Hepatocyte (in vitro differentiated cells): ENCODE measurements at regions not wholly inside any gene's neighbourhood (a gene's known extent, or its start where the extent isn't known, plus 50 kb on each side); places are given as distances from the start of the nearest gene placed in this dataset.

ENCODE experiments used
- DNase-seq: peaks from one replicate; pipeline ENCODE4 v3.0.0-alpha.2; 2016; ENCODE audit warnings: low spot score
- H2AFZ ChIP-seq: fragments of 200-600 bp; sonication (generic); 2 replicates; pipeline ENCODE4 v1.6.0; 2016; ENCODE audit warnings: antibody characterized with exemption, mild to moderate bottlenecking
- H3K27ac ChIP-seq: fragments of 200-600 bp; sonication (generic); 2 replicates; pipeline ENCODE4 v1.5.1; 2016; ENCODE audit warnings: mild to moderate bottlenecking
- H3K27me3 ChIP-seq: fragments of 200-600 bp; sonication (generic); 2 replicates; pipeline ENCODE4 v1.6.1; 2016
- H3K36me3 ChIP-seq: fragments of 200-600 bp; sonication (generic); replicated peaks from 2 replicates; pipeline ENCODE4 v1.5.1; 2016; ENCODE audit warnings: low read depth; ENCODE audit not compliant: insufficient read depth
- H3K4me1 ChIP-seq: fragments of 200-600 bp; sonication (generic); 2 replicates; pipeline ENCODE4 v1.5.1; 2016; ENCODE audit warnings: mild to moderate bottlenecking, moderate library complexity; ENCODE audit not compliant: insufficient read depth
- H3K4me2 ChIP-seq: fragments of 200-600 bp; sonication (generic); 2 replicates; pipeline ENCODE4 v1.6.0; 2016
- H3K4me3 ChIP-seq: fragments of 200-600 bp; sonication (generic); 2 replicates; pipeline ENCODE4 v1.5.1; 2016; ENCODE audit warnings: mild to moderate bottlenecking
- H3K79me2 ChIP-seq: fragments of 200-600 bp; sonication (generic); 2 replicates; pipeline ENCODE4 v1.6.0; 2017; ENCODE audit warnings: mild to moderate bottlenecking
- H3K9me2 ChIP-seq: fragments of 200-600 bp; sonication (generic); replicated peaks from 2 replicates; pipeline ENCODE4 v1.6.0; 2017; ENCODE audit warnings: mild to moderate bottlenecking; ENCODE audit not compliant: insufficient read depth
- H3K9me3 ChIP-seq: fragments of 200-600 bp; sonication (generic); 2 replicates; pipeline ENCODE4 v1.5.1; 2016; ENCODE audit warnings: low read depth, mild to moderate bottlenecking
- H4K20me1 ChIP-seq: fragments of 200-600 bp; sonication (generic); 2 replicates; pipeline ENCODE4 v1.6.0; 2016; ENCODE audit warnings: mild to moderate bottlenecking; ENCODE audit not compliant: insufficient read depth, poor library complexity, severe bottlenecking
- EZH2 ChIP-seq: fragments of 200-600 bp; sonication (generic); IDR thresholded peaks from 2 replicates; pipeline ENCODE4 v1.6.1; 2016; ENCODE audit warnings: antibody characterized with exemption, mild to moderate bottlenecking, borderline replicate concordance
- EZH2phosphoT487 ChIP-seq: fragments of 200-600 bp; sonication (generic); IDR thresholded peaks from one replicate; pipeline ENCODE4 v1.6.1; 2018; ENCODE audit warnings: antibody characterized with exemption, mild to moderate bottlenecking, low read depth, moderate library complexity; ENCODE audit not compliant: unreplicated experiment, severe bottlenecking
- WGBS: methylation state at CpG from one replicate; pipeline ENCODE4 v1.1.6; 2016; ENCODE audit warnings: low lambda C conversion rate; ENCODE audit errors: missing lambda C conversion rate; 5-methylcytosine and 5-hydroxymethylcytosine counted together
- TF ChIP-seq, protein P1 (sequence below): fragments of 200-600 bp; sonication (generic); IDR thresholded peaks from 2 replicates; pipeline ENCODE4 v1.5.1; 2016; ENCODE audit warnings: antibody characterized with exemption, mild to moderate bottlenecking; ENCODE audit not compliant: poor library complexity

DNA sequence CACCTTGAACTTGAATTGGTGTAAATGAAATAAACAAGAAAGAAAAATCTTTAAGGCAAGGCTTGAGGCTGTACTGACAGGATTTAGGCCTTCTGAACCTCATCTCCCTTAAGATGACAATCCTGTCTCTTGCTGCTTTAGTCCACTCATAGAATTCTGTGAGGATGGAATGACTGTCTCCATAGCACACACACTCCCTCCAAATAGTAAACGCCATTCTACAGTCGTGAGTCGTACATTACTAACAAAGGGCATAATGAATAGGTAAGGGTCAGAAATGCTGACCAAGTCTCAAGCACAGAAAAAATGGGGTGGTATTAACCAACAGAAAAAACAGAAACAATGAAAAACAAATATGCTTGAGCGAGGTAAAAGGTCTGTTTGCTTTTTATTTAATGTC is 71.8 kb upstream of the SIMC1 start:
- Histone ChIP-seq H4K20me1 (no peaks in the 10 kb centered on the region), H3K4me2 (no peak overlapping the region), H3K9me3 (no peaks in the 10 kb centered on the region), H3K36me3 (no peaks in the 10 kb centered on the region), H3K27me3 (no peaks in the 10 kb centered on the region), H3K9me2 (no peaks in the 10 kb centered on the region), H3K4me1 (no peaks in the 10 kb centered on the region), H2AFZ (no peak overlapping the region), H3K27ac (no peak overlapping the region), H3K4me3 (no peak overlapping the region), H3K79me2 (no peaks in the 10 kb centered on the region)
- WGBS = 58% methylated on average over 4 of the region's 4 CpGs
- TF ChIP-seq, protein P1, sequence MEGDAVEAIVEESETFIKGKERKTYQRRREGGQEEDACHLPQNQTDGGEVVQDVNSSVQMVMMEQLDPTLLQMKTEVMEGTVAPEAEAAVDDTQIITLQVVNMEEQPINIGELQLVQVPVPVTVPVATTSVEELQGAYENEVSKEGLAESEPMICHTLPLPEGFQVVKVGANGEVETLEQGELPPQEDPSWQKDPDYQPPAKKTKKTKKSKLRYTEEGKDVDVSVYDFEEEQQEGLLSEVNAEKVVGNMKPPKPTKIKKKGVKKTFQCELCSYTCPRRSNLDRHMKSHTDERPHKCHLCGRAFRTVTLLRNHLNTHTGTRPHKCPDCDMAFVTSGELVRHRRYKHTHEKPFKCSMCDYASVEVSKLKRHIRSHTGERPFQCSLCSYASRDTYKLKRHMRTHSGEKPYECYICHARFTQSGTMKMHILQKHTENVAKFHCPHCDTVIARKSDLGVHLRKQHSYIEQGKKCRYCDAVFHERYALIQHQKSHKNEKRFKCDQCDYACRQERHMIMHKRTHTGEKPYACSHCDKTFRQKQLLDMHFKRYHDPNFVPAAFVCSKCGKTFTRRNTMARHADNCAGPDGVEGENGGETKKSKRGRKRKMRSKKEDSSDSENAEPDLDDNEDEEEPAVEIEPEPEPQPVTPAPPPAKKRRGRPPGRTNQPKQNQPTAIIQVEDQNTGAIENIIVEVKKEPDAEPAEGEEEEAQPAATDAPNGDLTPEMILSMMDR = no peak
- TF ChIP-seq EZH2phosphoT487 (no peak), EZH2 (no peak)
- DNase-seq = no peak

DNA sequence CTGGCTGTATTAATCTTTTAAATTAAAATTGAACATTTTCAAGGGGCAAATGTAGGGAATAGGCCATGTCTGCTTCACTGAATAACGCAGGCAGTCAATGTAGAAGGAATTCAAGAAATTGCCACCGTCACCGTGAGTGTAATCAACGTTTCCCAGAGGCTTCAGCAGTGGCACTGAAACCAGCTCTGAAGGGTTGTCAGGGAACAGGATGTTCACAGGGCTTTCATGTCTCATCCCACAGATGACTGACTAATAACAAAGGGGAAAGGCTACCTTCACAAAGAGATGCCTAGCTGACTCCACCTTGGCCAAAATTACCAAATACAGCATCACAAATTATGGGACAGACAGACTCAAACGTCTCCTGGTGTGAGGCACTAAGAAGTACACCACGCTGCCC is 70.4 kb upstream of the SIMC1 start:
- Histone ChIP-seq H3K9me3 (no peaks in the 10 kb centered on the region), H2AFZ (no peak overlapping the region), H3K27ac (no peak overlapping the region), H3K36me3 (no peaks in the 10 kb centered on the region), H4K20me1 (no peaks in the 10 kb centered on the region), H3K9me2 (no peaks in the 10 kb centered on the region), H3K4me2 (no peak overlapping the region), H3K4me1 (no peaks in the 10 kb centered on the region), H3K79me2 (no peaks in the 10 kb centered on the region), H3K27me3 (no peaks in the 10 kb centered on the region), H3K4me3 (no peak overlapping the region)
- TF ChIP-seq, protein P1 = no peak
- no peak for TF ChIP-seq EZH2
- TF ChIP-seq EZH2phosphoT487 = no peak
- WGBS = 50% methylated on average over 6 of the region's 6 CpGs
- DNase-seq = no peak

DNA sequence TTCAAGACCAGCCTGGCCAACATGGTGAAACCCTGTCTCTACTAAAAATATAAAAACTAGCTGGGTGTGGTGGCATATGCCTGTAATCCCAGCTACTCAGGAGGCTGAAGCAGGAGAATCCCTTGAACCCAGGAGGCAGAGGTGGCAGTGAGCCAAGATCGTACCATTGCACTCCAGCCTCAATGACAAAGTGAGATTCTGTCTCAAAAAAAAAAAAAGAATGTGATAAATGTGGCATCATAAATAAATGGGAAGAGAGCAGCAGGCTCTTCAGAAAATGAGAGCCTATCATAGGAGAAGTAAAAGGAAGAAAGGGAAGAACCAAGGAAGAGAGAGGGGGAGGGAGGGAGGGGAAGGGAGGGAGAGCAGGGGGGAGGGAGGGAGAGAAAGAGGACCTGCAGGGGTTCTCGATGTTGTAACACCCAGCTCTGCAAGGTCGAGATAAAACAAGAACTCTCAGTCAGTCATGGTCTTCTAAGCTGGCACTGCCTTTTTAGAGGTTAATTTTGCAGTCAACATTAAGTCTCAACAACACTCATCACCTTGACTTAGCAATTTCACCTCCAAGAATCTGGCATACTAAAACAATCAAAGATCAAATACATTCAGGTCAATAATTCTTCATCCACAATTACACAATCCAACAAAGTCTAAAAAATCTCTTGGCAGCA is 68.7 kb upstream of the SIMC1 start:
- no peaks in the 10 kb centered on the region for H3K9me2 ChIP-seq
- 71% methylated on average over 2 of the region's 3 CpGs for WGBS
- H3K4me1 ChIP-seq = no peaks in the 10 kb centered on the region
- no peak for TF ChIP-seq EZH2
- TF ChIP-seq EZH2phosphoT487 = no peak
- TF ChIP-seq, protein P1 = no peak
- H3K27me3 ChIP-seq = no peaks in the 10 kb centered on the region
- no peak for DNase-seq
- H3K79me2 ChIP-seq = no peaks in the 10 kb centered on the region
- no peaks in the 10 kb centered on the region for H3K9me3 ChIP-seq
- no peak overlapping the region for H3K27ac ChIP-seq
- no peaks in the 10 kb centered on the region for H4K20me1 ChIP-seq
- no peaks in the 10 kb centered on the region for H3K36me3 ChIP-seq
- no peak overlapping the region for H3K4me2 ChIP-seq
- H2AFZ ChIP-seq = no peak overlapping the region
- H3K4me3 ChIP-seq = no peak overlapping the region

DNA sequence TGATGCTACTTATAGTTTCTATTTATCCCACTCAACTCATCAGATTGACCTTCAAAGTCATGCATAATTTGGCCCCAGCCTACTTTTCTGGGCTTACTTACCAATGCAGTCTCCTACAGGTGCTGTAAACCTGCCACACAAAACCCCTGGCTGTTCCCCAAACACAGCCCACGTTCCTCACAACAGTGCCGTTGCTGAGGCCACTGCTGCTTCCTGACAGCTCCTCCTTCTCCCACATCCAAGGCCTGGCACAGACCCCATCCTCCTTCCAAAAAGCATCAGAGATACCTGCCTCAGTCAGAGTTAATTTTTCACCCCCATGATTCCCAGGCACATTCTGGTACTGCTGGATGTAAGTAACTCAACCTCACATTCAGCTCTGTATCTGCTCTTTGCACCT is 68.1 kb upstream of the SIMC1 start:
- H4K20me1 ChIP-seq = no peaks in the 10 kb centered on the region
- no peak overlapping the region for H3K4me2 ChIP-seq
- 54% methylated on average over 2 of the region's 2 CpGs for WGBS
- no peak overlapping the region for H2AFZ ChIP-seq
- H3K4me1 ChIP-seq = no peaks in the 10 kb centered on the region
- no peaks in the 10 kb centered on the region for H3K36me3 ChIP-seq
- H3K79me2 ChIP-seq = no peaks in the 10 kb centered on the region
- no peak overlapping the region for H3K4me3 ChIP-seq
- TF ChIP-seq EZH2 = no peak
- TF ChIP-seq, protein P1 = no peak
- no peak for TF ChIP-seq EZH2phosphoT487
- no peak for DNase-seq
- H3K27me3 ChIP-seq = no peaks in the 10 kb centered on the region
- H3K9me3 ChIP-seq = no peaks in the 10 kb centered on the region
- no peaks in the 10 kb centered on the region for H3K9me2 ChIP-seq
- H3K27ac ChIP-seq = no peak overlapping the region
